ENCODE measurements at regions not wholly inside any gene's neighbourhood (a gene's known extent, or its start where the extent isn't known, plus 50 kb on each side); places are given as distances from the start of the nearest gene placed in this dataset.

- TF ChIP-seq FOXA1 (IDR thresholded peaks at IDR 0.05) = no peak
- TF ChIP-seq, protein P1, sequence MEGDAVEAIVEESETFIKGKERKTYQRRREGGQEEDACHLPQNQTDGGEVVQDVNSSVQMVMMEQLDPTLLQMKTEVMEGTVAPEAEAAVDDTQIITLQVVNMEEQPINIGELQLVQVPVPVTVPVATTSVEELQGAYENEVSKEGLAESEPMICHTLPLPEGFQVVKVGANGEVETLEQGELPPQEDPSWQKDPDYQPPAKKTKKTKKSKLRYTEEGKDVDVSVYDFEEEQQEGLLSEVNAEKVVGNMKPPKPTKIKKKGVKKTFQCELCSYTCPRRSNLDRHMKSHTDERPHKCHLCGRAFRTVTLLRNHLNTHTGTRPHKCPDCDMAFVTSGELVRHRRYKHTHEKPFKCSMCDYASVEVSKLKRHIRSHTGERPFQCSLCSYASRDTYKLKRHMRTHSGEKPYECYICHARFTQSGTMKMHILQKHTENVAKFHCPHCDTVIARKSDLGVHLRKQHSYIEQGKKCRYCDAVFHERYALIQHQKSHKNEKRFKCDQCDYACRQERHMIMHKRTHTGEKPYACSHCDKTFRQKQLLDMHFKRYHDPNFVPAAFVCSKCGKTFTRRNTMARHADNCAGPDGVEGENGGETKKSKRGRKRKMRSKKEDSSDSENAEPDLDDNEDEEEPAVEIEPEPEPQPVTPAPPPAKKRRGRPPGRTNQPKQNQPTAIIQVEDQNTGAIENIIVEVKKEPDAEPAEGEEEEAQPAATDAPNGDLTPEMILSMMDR (IDR thresholded peaks at IDR 0.05; ENCODE audit: low read depth, low read length, missing input control) = no peak
- TF ChIP-seq, protein P2, sequence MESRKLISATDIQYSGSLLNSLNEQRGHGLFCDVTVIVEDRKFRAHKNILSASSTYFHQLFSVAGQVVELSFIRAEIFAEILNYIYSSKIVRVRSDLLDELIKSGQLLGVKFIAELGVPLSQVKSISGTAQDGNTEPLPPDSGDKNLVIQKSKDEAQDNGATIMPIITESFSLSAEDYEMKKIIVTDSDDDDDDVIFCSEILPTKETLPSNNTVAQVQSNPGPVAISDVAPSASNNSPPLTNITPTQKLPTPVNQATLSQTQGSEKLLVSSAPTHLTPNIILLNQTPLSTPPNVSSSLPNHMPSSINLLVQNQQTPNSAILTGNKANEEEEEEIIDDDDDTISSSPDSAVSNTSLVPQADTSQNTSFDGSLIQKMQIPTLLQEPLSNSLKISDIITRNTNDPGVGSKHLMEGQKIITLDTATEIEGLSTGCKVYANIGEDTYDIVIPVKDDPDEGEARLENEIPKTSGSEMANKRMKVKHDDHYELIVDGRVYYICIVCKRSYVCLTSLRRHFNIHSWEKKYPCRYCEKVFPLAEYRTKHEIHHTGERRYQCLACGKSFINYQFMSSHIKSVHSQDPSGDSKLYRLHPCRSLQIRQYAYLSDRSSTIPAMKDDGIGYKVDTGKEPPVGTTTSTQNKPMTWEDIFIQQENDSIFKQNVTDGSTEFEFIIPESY (IDR thresholded peaks at IDR 0.05) = no peak
- TF ChIP-seq REST (IDR thresholded peaks at IDR 0.05) = no peak
- no peak for TF ChIP-seq TAF1 (conservative IDR thresholded peaks at IDR 0.05)
- TF ChIP-seq GABPA (IDR thresholded peaks at IDR 0.05 in 1 of 2, conservative IDR thresholded peaks at IDR 0.05 in 1 of 2) = no peak
- no peak for TF ChIP-seq SP1 (IDR thresholded peaks at IDR 0.05)
- no peak for TF ChIP-seq YY1 (IDR thresholded peaks at IDR 0.05)
- TF ChIP-seq HNF4A (conservative IDR thresholded peaks at IDR 0.05) = no peak
- TF ChIP-seq RAD21 (IDR thresholded peaks at IDR 0.05) = no peak
- no peak for TF ChIP-seq EGR1 (IDR thresholded peaks at IDR 0.05; ENCODE audit: low read depth in 2 of 2)
- TF ChIP-seq MAX (IDR thresholded peaks at IDR 0.05) = no peak
- no peak for TF ChIP-seq JUND (IDR thresholded peaks at IDR 0.05)
- TF ChIP-seq HNF4G (IDR thresholded peaks at IDR 0.05) = no peak
These were observed 107.8 kb upstream of the CNTN3 start for GRCh38 chr3:74722211-74722610.

All from liver (tissue), 3 donors.